ENCODE measurements at regions not wholly inside any gene's neighbourhood (a gene's known extent, or its start where the extent isn't known, plus 50 kb on each side); places are given as distances from the start of the nearest gene placed in this dataset.
"Not testable (repeated sequence)": the region's sequence is repeated elsewhere in the genome, so short reads cannot be mapped to it uniquely, and the experiment has no call there.

- H3K27ac ChIP-seq (ENCODE audit: low read depth, low read length); H3K36me3 ChIP-seq (ENCODE audit: control insufficient read depth, insufficient read depth, low read length); H3K4me1 ChIP-seq (ENCODE audit: control insufficient read depth, insufficient read depth, low read length); H3K4me3 ChIP-seq (ENCODE audit: low read depth, low read length); H3K27me3 ChIP-seq (ENCODE audit: control insufficient read depth, insufficient read depth, low read length); H3K9ac ChIP-seq (ENCODE audit: low read length): not testable (repeated sequence)
- peaks cover 25% of the 10 kb centered on the region for H3K9me3 ChIP-seq (ENCODE audit: control insufficient read depth, insufficient read depth, low read depth, low read length)
Measured at GRCh38 chr18:11342115-11342514, 192.7 kb upstream of the PIEZO2 start.

GRCh38 chr18:11339188-11339775 lies 189.9 kb upstream of the PIEZO2 start:
- no peak overlapping the region for H3K4me3 ChIP-seq (ENCODE audit: low read depth, low read length)
- H3K27me3 ChIP-seq (ENCODE audit: control insufficient read depth, insufficient read depth, low read length), result no peaks in the 10 kb centered on the region
- no peak overlapping the region for H3K9ac ChIP-seq (ENCODE audit: low read length)
- H3K27ac ChIP-seq (ENCODE audit: low read depth, low read length), result no peak overlapping the region
- no peaks in the 10 kb centered on the region for H3K4me1 ChIP-seq (ENCODE audit: control insufficient read depth, insufficient read depth, low read length)
- H3K36me3 ChIP-seq (ENCODE audit: control insufficient read depth, insufficient read depth, low read length), result no peaks in the 10 kb centered on the region
- peaks cover 18% of the 10 kb centered on the region; the same call in 1 of the 2 replicates for H3K9me3 ChIP-seq (ENCODE audit: control insufficient read depth, insufficient read depth, low read depth, low read length)

- Histone ChIP-seq H3K27ac (ENCODE audit: low read depth, low read length) (no peak overlapping the region), H3K36me3 (ENCODE audit: control insufficient read depth, insufficient read depth, low read length) (no peaks in the 10 kb centered on the region), H3K9me3 (ENCODE audit: control insufficient read depth, insufficient read depth, low read depth, low read length) (no peaks in the 10 kb centered on the region), H3K27me3 (ENCODE audit: control insufficient read depth, insufficient read depth, low read length) (no peaks in the 10 kb centered on the region), H3K4me3 (ENCODE audit: low read depth, low read length) (no peak overlapping the region), H3K4me1 (ENCODE audit: control insufficient read depth, insufficient read depth, low read length) (no peaks in the 10 kb centered on the region), H3K9ac (ENCODE audit: low read length) (no peak overlapping the region)
Measured at GRCh38 chr18:11336241-11336640, 186.9 kb upstream of the PIEZO2 start.

GRCh38 chr18:11327391-11328009 lies 178.1 kb upstream of the PIEZO2 start:
- H3K27ac ChIP-seq (ENCODE audit: low read depth, low read length), result no peak overlapping the region
- H3K27me3 ChIP-seq (ENCODE audit: control insufficient read depth, insufficient read depth, low read length), result no peaks in the 10 kb centered on the region
- no peak overlapping the region for H3K9ac ChIP-seq (ENCODE audit: low read length)
- H3K4me1 ChIP-seq (ENCODE audit: control insufficient read depth, insufficient read depth, low read length), result peaks cover 3% of the 10 kb centered on the region; the same call in 1 of the 2 replicates
- H3K9me3 ChIP-seq (ENCODE audit: control insufficient read depth, insufficient read depth, low read depth, low read length), result no peaks in the 10 kb centered on the region
- H3K36me3 ChIP-seq (ENCODE audit: control insufficient read depth, insufficient read depth, low read length), result no peaks in the 10 kb centered on the region
- H3K4me3 ChIP-seq (ENCODE audit: low read depth, low read length), result no peak overlapping the region

GRCh38 chr18:11324956-11325882 lies 175.8 kb upstream of the PIEZO2 start:
- Histone ChIP-seq H3K4me1 (ENCODE audit: control insufficient read depth, insufficient read depth, low read length) (peaks cover 3% of the 10 kb centered on the region; the same call in 1 of the 2 replicates), H3K27ac (ENCODE audit: low read depth, low read length) (no peak overlapping the region), H3K9me3 (ENCODE audit: control insufficient read depth, insufficient read depth, low read depth, low read length) (no peaks in the 10 kb centered on the region), H3K36me3 (ENCODE audit: control insufficient read depth, insufficient read depth, low read length) (no peaks in the 10 kb centered on the region), H3K27me3 (ENCODE audit: control insufficient read depth, insufficient read depth, low read length) (no peaks in the 10 kb centered on the region), H3K9ac (ENCODE audit: low read length) (no peak overlapping the region), H3K4me3 (ENCODE audit: low read depth, low read length) (no peak overlapping the region)

GRCh38 chr18:11324510-11324909 lies 175.1 kb upstream of the PIEZO2 start:
- Histone ChIP-seq H3K27me3 (ENCODE audit: control insufficient read depth, insufficient read depth, low read length) (no peaks in the 10 kb centered on the region), H3K36me3 (ENCODE audit: control insufficient read depth, insufficient read depth, low read length) (no peaks in the 10 kb centered on the region), H3K9me3 (ENCODE audit: control insufficient read depth, insufficient read depth, low read depth, low read length) (no peaks in the 10 kb centered on the region), H3K4me1 (ENCODE audit: control insufficient read depth, insufficient read depth, low read length) (peaks cover 3% of the 10 kb centered on the region; the same call in 1 of the 2 replicates), H3K9ac (ENCODE audit: low read length) (no peak overlapping the region), H3K27ac (ENCODE audit: low read depth, low read length) (no peak overlapping the region), H3K4me3 (ENCODE audit: low read depth, low read length) (no peak overlapping the region)

- Histone ChIP-seq H3K9me3 (ENCODE audit: control insufficient read depth, insufficient read depth, low read depth, low read length) (no peaks in the 10 kb centered on the region), H3K27ac (ENCODE audit: low read depth, low read length) (no peak overlapping the region), H3K9ac (ENCODE audit: low read length) (no peak overlapping the region), H3K4me3 (ENCODE audit: low read depth, low read length) (no peak overlapping the region), H3K36me3 (ENCODE audit: control insufficient read depth, insufficient read depth, low read length) (no peaks in the 10 kb centered on the region), H3K27me3 (ENCODE audit: control insufficient read depth, insufficient read depth, low read length) (no peaks in the 10 kb centered on the region), H3K4me1 (ENCODE audit: control insufficient read depth, insufficient read depth, low read length) (peaks cover 3% of the 10 kb centered on the region; the same call in 1 of the 2 replicates)
Measured at GRCh38 chr18:11323359-11323819, 174.0 kb upstream of the PIEZO2 start.

GRCh38 chr18:11322716-11323115 lies 173.3 kb upstream of the PIEZO2 start:
- H3K9me3 ChIP-seq (ENCODE audit: control insufficient read depth, insufficient read depth, low read depth, low read length), result no peaks in the 10 kb centered on the region
- H3K27me3 ChIP-seq (ENCODE audit: control insufficient read depth, insufficient read depth, low read length), result no peaks in the 10 kb centered on the region
- H3K36me3 ChIP-seq (ENCODE audit: control insufficient read depth, insufficient read depth, low read length), result no peaks in the 10 kb centered on the region
- H3K4me3 ChIP-seq (ENCODE audit: low read depth, low read length), result no peak overlapping the region
- H3K4me1 ChIP-seq (ENCODE audit: control insufficient read depth, insufficient read depth, low read length), result peaks cover 3% of the 10 kb centered on the region; the same call in 1 of the 2 replicates
- H3K9ac ChIP-seq (ENCODE audit: low read length), result no peak overlapping the region
- H3K27ac ChIP-seq (ENCODE audit: low read depth, low read length), result no peak overlapping the region

- Histone ChIP-seq H3K9me3 (ENCODE audit: control insufficient read depth, insufficient read depth, low read depth, low read length) (no peaks in the 10 kb centered on the region), H3K9ac (ENCODE audit: low read length) (no peak overlapping the region), H3K4me3 (ENCODE audit: low read depth, low read length) (no peak overlapping the region), H3K4me1 (ENCODE audit: control insufficient read depth, insufficient read depth, low read length) (peaks cover 3% of the 10 kb centered on the region; the same call in 1 of the 2 replicates), H3K27ac (ENCODE audit: low read depth, low read length) (no peak overlapping the region), H3K36me3 (ENCODE audit: control insufficient read depth, insufficient read depth, low read length) (no peaks in the 10 kb centered on the region), H3K27me3 (ENCODE audit: control insufficient read depth, insufficient read depth, low read length) (no peaks in the 10 kb centered on the region)
Measured at GRCh38 chr18:11322006-11322405, 172.6 kb upstream of the PIEZO2 start.

- no peak overlapping the region for H3K27ac ChIP-seq (ENCODE audit: low read depth, low read length)
- H3K27me3 ChIP-seq (ENCODE audit: control insufficient read depth, insufficient read depth, low read length), result no peaks in the 10 kb centered on the region
Measured at GRCh38 chr18:11320986-11321385, 171.6 kb upstream of the PIEZO2 start.

GRCh38 chr18:11316546-11316945 lies 167.2 kb upstream of the PIEZO2 start:
- no peaks in the 10 kb centered on the region for H3K27me3 ChIP-seq (ENCODE audit: control insufficient read depth, insufficient read depth, low read length)
- no peak overlapping the region for H3K4me3 ChIP-seq (ENCODE audit: low read depth, low read length)
- no peak overlapping the region for H3K9ac ChIP-seq (ENCODE audit: low read length)
- H3K4me1 ChIP-seq (ENCODE audit: control insufficient read depth, insufficient read depth, low read length), result no peaks in the 10 kb centered on the region
- H3K27ac ChIP-seq (ENCODE audit: low read depth, low read length), result no peak overlapping the region
- H3K9me3 ChIP-seq (ENCODE audit: control insufficient read depth, insufficient read depth, low read depth, low read length), result no peaks in the 10 kb centered on the region
- H3K36me3 ChIP-seq (ENCODE audit: control insufficient read depth, insufficient read depth, low read length), result no peaks in the 10 kb centered on the region

More at GRCh38 chr18:11320986-11321385, 171.6 kb upstream of the PIEZO2 start:
- peaks cover 3% of the 10 kb centered on the region; the same call in 1 of the 2 replicates for H3K4me1 ChIP-seq (ENCODE audit: control insufficient read depth, insufficient read depth, low read length)
- H3K4me3 ChIP-seq (ENCODE audit: low read depth, low read length), result no peak overlapping the region
- no peaks in the 10 kb centered on the region for H3K36me3 ChIP-seq (ENCODE audit: control insufficient read depth, insufficient read depth, low read length)
- no peaks in the 10 kb centered on the region for H3K9me3 ChIP-seq (ENCODE audit: control insufficient read depth, insufficient read depth, low read depth, low read length)
- no peak overlapping the region for H3K9ac ChIP-seq (ENCODE audit: low read length)
